ENCODE measurements at regions not wholly inside any gene's neighbourhood (a gene's known extent, or its start where the extent isn't known, plus 50 kb on each side); places are given as distances from the start of the nearest gene placed in this dataset.

- TF ChIP-seq, protein P1, sequence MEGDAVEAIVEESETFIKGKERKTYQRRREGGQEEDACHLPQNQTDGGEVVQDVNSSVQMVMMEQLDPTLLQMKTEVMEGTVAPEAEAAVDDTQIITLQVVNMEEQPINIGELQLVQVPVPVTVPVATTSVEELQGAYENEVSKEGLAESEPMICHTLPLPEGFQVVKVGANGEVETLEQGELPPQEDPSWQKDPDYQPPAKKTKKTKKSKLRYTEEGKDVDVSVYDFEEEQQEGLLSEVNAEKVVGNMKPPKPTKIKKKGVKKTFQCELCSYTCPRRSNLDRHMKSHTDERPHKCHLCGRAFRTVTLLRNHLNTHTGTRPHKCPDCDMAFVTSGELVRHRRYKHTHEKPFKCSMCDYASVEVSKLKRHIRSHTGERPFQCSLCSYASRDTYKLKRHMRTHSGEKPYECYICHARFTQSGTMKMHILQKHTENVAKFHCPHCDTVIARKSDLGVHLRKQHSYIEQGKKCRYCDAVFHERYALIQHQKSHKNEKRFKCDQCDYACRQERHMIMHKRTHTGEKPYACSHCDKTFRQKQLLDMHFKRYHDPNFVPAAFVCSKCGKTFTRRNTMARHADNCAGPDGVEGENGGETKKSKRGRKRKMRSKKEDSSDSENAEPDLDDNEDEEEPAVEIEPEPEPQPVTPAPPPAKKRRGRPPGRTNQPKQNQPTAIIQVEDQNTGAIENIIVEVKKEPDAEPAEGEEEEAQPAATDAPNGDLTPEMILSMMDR (IDR thresholded peaks at IDR 0.05; ENCODE audit: unreplicated experiment in 3 of 3), result no peak
- peak overlapping the region in 1 of 3 experiments; percentile 25 for H3K27ac Mint-ChIP-seq
- no peak overlapping the region for H3K4me3 Mint-ChIP-seq
- peaks cover 6% of the 10 kb centered on the region for H3K4me1 Mint-ChIP-seq
- peaks cover 3% of the 10 kb centered on the region for H3K27me3 Mint-ChIP-seq (ENCODE audit: low read depth)
- H3K9me3 Mint-ChIP-seq, result no peaks in the 10 kb centered on the region
- H3K36me3 Mint-ChIP-seq (ENCODE audit: low read depth), result no peaks in the 10 kb centered on the region
Observed at GRCh38 chr6:9564021-9564420, 850.9 kb downstream of the TFAP2A start.

DNA sequence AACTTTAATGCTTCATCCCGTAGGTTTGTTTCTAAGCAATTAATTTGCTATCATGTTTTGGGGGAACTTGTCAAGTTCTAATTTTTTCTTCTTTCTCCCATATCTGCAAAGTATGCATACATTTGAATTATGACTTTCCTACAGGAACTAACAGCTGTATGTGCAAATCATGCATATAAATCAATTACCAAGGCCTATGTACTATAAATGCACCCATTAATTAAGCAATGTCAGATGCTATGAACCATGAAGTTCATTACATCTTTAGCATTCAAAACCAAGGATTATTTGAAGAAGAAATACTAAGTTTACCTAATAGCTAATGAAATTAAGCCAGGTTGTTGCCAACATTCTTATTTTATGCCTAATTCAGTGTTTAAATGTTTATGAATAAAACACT lies 851.3 kb downstream of the TFAP2A start:
- Mint-ChIP-seq H3K27ac (no peak overlapping the region), H3K36me3 (ENCODE audit: low read depth) (no peaks in the 10 kb centered on the region), H3K9me3 (no peaks in the 10 kb centered on the region), H3K4me1 (peaks cover 6% of the 10 kb centered on the region), H3K27me3 (ENCODE audit: low read depth) (peaks cover 5% of the 10 kb centered on the region), H3K4me3 (no peak overlapping the region)
- TF ChIP-seq, protein P1 (IDR thresholded peaks at IDR 0.05; ENCODE audit: unreplicated experiment in 3 of 3), result no peak

DNA sequence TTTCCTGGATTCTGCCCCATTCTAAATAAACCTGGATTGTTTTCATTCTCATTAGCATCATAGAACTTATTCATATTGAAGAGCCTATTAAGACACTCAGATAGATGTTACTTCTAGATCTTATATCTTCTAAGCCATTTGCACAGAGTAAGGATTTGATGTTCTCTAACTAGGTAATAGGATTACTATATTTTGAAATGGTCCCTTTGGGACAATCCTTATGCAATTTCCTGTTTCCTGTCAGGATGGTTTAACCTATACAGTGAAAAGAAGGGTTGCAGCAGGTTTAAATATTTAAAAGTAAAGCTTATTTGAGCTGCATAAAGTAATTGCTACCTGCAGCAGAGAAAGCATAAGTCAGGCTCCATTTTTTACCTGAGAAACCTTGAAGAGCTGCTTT lies 860.1 kb downstream of the TFAP2A start:
- H3K4me3 Mint-ChIP-seq, result no peak overlapping the region
- no peaks in the 10 kb centered on the region for H3K4me1 Mint-ChIP-seq
- peaks cover 27% of the 10 kb centered on the region for H3K9me3 Mint-ChIP-seq
- TF ChIP-seq, protein P1 (IDR thresholded peaks at IDR 0.05; ENCODE audit: unreplicated experiment in 3 of 3), result no peak
- no peak overlapping the region for H3K27ac Mint-ChIP-seq
- peaks cover 5% of the 10 kb centered on the region for H3K27me3 Mint-ChIP-seq (ENCODE audit: low read depth)
- peaks cover 9% of the 10 kb centered on the region for H3K36me3 Mint-ChIP-seq (ENCODE audit: low read depth)

DNA sequence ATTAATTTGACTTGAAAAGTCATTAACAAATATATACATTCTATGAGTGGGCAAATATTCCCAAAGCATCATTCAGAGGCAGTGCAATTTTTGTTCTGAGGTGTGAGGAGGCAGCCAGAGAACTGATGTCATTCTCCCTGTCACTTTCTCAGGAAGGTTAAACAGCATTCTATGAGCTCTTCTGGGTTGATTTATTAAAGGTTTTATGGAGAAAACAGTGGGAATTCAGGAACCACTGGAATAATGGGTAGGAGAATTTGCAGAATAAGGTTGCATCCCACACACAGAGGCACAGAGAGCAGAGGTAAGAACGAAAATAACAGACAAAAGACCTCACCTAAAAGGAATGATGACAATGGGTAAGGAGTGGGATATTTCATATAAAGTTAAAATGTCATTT lies 860.6 kb downstream of the TFAP2A start:
- peak overlapping the region in 1 of 3 experiments; percentile 7 for H3K27ac Mint-ChIP-seq
- H3K36me3 Mint-ChIP-seq (ENCODE audit: low read depth), result peaks cover 9% of the 10 kb centered on the region
- peaks cover 5% of the 10 kb centered on the region for H3K27me3 Mint-ChIP-seq (ENCODE audit: low read depth)
- H3K9me3 Mint-ChIP-seq, result peaks cover 27% of the 10 kb centered on the region
- H3K4me1 Mint-ChIP-seq, result no peaks in the 10 kb centered on the region
- H3K4me3 Mint-ChIP-seq, result no peak overlapping the region
- TF ChIP-seq, protein P1 (IDR thresholded peaks at IDR 0.05; ENCODE audit: unreplicated experiment in 3 of 3), result no peak

DNA sequence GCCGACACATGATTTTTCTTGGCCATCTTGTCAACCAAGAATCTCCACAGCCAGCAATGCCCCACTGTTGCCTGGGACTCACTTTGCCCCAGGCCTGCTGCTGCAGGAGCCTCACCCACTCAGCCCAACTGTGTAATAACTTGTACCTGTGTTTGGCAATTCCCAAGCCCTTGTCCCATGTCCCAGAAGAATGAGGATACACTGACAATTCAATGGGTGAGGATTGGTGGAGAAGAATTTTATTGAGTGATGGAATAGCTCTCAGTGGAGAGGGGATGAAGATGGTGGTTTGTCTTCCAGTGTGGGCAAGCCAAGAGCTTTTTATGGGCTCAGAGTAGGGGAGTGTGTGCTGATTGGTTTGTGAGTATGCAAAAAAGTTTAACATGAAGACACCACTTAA lies 861.9 kb downstream of the TFAP2A start:
- H3K27me3 Mint-ChIP-seq (ENCODE audit: low read depth), result no peaks in the 10 kb centered on the region
- no peaks in the 10 kb centered on the region for H3K4me1 Mint-ChIP-seq
- peaks cover 29% of the 10 kb centered on the region for H3K9me3 Mint-ChIP-seq
- H3K36me3 Mint-ChIP-seq (ENCODE audit: low read depth), result peaks cover 9% of the 10 kb centered on the region
- TF ChIP-seq, protein P1 (IDR thresholded peaks at IDR 0.05; ENCODE audit: unreplicated experiment in 3 of 3), result no peak
- H3K4me3 Mint-ChIP-seq, result no peak overlapping the region
- no peak overlapping the region for H3K27ac Mint-ChIP-seq

- Mint-ChIP-seq H3K36me3 (ENCODE audit: low read depth) (no peaks in the 10 kb centered on the region), H3K9me3 (no peaks in the 10 kb centered on the region), H3K4me3 (no peak overlapping the region), H3K27me3 (ENCODE audit: low read depth) (no peaks in the 10 kb centered on the region), H3K27ac (no peak overlapping the region), H3K4me1 (peaks cover 5% of the 10 kb centered on the region)
- TF ChIP-seq, protein P1 (IDR thresholded peaks at IDR 0.05; ENCODE audit: unreplicated experiment in 3 of 3), result no peak
Observed at GRCh38 chr6:9543649-9544048, 871.2 kb downstream of the TFAP2A start.

All from nephron (organoid).